ENCODE measurements at regions not wholly inside any gene's neighbourhood (a gene's known extent, or its start where the extent isn't known, plus 50 kb on each side); places are given as distances from the start of the nearest gene placed in this dataset.
"Not testable (repeated sequence)": the region's sequence is repeated elsewhere in the genome, so short reads cannot be mapped to it uniquely, and the experiment has no call there.

GRCh38 chr20:26187329-26187728, 490.7 kb upstream of the ZNF337 start:
- TF ChIP-seq, protein P1, sequence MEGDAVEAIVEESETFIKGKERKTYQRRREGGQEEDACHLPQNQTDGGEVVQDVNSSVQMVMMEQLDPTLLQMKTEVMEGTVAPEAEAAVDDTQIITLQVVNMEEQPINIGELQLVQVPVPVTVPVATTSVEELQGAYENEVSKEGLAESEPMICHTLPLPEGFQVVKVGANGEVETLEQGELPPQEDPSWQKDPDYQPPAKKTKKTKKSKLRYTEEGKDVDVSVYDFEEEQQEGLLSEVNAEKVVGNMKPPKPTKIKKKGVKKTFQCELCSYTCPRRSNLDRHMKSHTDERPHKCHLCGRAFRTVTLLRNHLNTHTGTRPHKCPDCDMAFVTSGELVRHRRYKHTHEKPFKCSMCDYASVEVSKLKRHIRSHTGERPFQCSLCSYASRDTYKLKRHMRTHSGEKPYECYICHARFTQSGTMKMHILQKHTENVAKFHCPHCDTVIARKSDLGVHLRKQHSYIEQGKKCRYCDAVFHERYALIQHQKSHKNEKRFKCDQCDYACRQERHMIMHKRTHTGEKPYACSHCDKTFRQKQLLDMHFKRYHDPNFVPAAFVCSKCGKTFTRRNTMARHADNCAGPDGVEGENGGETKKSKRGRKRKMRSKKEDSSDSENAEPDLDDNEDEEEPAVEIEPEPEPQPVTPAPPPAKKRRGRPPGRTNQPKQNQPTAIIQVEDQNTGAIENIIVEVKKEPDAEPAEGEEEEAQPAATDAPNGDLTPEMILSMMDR (conservative IDR thresholded peaks at IDR 0.05; ENCODE audit: low read length), result not testable (repeated sequence)
- not testable (repeated sequence) for TF ChIP-seq EZH2phosphoT487 (IDR thresholded peaks at IDR 0.05; ENCODE audit: borderline replicate concordance, low read depth, low read length)
